K562 (cell line): ENCODE measurements at regions not wholly inside any gene's neighbourhood (a gene's known extent, or its start where the extent isn't known, plus 50 kb on each side); places are given as distances from the start of the nearest gene placed in this dataset.

ENCODE experiments used
- C11orf30 ChIP-seq: fragments of 450-650 bp; IDR thresholded peaks from 2 replicates; pipeline ENCODE4 v1.6.1; 2016; ENCODE audit warnings: low read depth, mild to moderate bottlenecking
- EHMT2 ChIP-seq: fragments of 450-650 bp; IDR thresholded peaks from 2 replicates; pipeline ENCODE4 v1.6.1; 2018; ENCODE audit warnings: antibody characterized with exemption
- TF ChIP-seq, protein P1 (sequence below), 2 experiments: fragments of 450-650 bp in 1 of 2; sonication (generic) in 1 of 2; formaldehyde crosslinking in 1 of 2; IDR thresholded peaks; 2 replicates each; pipeline versions ENCODE4 v1.7.1 to v1.9.0; 2016 to 2022; ENCODE audit warnings: inconsistent platforms in 1 of 2, mild to moderate bottlenecking in 1 of 2, missing genetic modification reagents in 1 of 2

DNA sequence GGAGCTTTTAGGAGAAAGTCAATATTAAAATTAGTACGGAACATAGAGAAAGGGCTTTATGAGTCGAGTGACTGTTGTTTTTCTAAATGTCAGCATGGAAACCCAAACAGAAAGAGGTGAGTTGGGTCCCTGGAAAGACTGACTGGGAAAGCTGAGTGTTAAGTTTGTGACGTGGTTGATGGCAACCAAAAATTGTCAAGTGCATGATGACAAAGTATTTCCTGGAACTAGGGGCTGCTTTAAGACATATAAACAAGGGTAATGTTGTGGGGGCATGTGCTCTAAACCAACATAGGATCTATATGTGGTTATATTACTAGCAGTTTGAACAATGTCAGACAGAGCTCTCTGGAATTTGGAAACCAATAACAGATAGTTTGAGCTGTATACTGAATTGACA is 50.9 kb upstream of the GPD2 start (continued):
- TF ChIP-seq, protein P1, sequence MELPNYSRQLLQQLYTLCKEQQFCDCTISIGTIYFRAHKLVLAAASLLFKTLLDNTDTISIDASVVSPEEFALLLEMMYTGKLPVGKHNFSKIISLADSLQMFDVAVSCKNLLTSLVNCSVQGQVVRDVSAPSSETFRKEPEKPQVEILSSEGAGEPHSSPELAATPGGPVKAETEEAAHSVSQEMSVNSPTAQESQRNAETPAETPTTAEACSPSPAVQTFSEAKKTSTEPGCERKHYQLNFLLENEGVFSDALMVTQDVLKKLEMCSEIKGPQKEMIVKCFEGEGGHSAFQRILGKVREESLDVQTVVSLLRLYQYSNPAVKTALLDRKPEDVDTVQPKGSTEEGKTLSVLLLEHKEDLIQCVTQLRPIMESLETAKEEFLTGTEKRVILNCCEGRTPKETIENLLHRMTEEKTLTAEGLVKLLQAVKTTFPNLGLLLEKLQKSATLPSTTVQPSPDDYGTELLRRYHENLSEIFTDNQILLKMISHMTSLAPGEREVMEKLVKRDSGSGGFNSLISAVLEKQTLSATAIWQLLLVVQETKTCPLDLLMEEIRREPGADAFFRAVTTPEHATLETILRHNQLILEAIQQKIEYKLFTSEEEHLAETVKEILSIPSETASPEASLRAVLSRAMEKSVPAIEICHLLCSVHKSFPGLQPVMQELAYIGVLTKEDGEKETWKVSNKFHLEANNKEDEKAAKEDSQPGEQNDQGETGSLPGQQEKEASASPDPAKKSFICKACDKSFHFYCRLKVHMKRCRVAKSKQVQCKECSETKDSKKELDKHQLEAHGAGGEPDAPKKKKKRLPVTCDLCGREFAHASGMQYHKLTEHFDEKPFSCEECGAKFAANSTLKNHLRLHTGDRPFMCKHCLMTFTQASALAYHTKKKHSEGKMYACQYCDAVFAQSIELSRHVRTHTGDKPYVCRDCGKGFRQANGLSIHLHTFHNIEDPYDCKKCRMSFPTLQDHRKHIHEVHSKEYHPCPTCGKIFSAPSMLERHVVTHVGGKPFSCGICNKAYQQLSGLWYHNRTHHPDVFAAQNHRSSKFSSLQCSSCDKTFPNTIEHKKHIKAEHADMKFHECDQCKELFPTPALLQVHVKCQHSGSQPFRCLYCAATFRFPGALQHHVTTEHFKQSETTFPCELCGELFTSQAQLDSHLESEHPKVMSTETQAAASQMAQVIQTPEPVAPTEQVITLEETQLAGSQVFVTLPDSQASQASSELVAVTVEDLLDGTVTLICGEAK (IDR thresholded peaks at IDR 0.05): no peak
- TF ChIP-seq, protein P1 (CRISPR knock-in tag; IDR thresholded peaks at IDR 0.05): no peak
- TF ChIP-seq EHMT2 (no peak), C11orf30 (0 out of 2 replicates have a peak, but pooled peaks have one; percentile 38)
- TF ChIP-seq, all 486 proteins: peak for 22
